ENCODE measurements at regions not wholly inside any gene's neighbourhood (a gene's known extent, or its start where the extent isn't known, plus 50 kb on each side); places are given as distances from the start of the nearest gene placed in this dataset.

GRCh38 chr12:107253361-107253760 lies 160.0 kb upstream of the CRY1 start:
- TF ChIP-seq CTCF (conservative IDR thresholded peaks at IDR 0.05; ENCODE audit: low read depth, low read length) (no peak), EZH2phosphoT487 (IDR thresholded peaks at IDR 0.05; ENCODE audit: borderline replicate concordance, low read length) (no peak)

Data from PC-3 (cell line).